ENCODE measurements at regions not wholly inside any gene's neighbourhood (a gene's known extent, or its start where the extent isn't known, plus 50 kb on each side); places are given as distances from the start of the nearest gene placed in this dataset.

- peak; percentile 83 for TF ChIP-seq MAFF (IDR thresholded peaks at IDR 0.05; ENCODE audit: low read depth, low read length)
- peak; percentile 88 to 93 for TF ChIP-seq MAFK (conservative IDR thresholded peaks at IDR 0.05 in 1 of 2, IDR thresholded peaks at IDR 0.05 in 1 of 2; ENCODE audit: low read length in 2 of 2)
- TF ChIP-seq ZBTB3 (CRISPR knock-in tag; IDR thresholded peaks at IDR 0.05; ENCODE audit: borderline replicate concordance, low read depth) = no peak
- no TSS peak for BruUV-seq (replicated peaks)
- H2AFZ ChIP-seq (ENCODE audit: low read length) = no peak overlapping the region
- H3K27ac ChIP-seq (ENCODE audit: extremely low read length, insufficient read depth, low read length) = no peak overlapping the region
- no peak overlapping the region for H3K4me2 ChIP-seq (ENCODE audit: low read depth, low read length)
- peaks cover 94% of the 10 kb centered on the region for H3K9me3 ChIP-seq (ENCODE audit: low read length)
- H3K4me3 ChIP-seq (replicated peaks in 1 of 3; ENCODE audit: insufficient read depth in 1 of 3, low read depth in 2 of 3, low read length in 3 of 3) = no peak overlapping the region
- H3K27me3 ChIP-seq (ENCODE audit: control insufficient read depth in 1 of 2, insufficient read depth in 2 of 2, low read length in 2 of 2) = no peaks in the 10 kb centered on the region
- DNase-seq (ENCODE audit: low spot score) (no peak), FAIRE-seq (no peak), ATAC-seq (no peak)
- no peaks in the 10 kb centered on the region for H3K79me2 ChIP-seq (ENCODE audit: insufficient read depth, low read length)
- WGBS (ENCODE audit: low lambda C conversion rate) = 12% methylated on average over 1 of the region's 1 CpG
- POLR2A ChIA-PET = no interaction called here
- intact Hi-C loops (cut with micrococcal nuclease; ENCODE audit: unreplicated experiment) (no loop called here), in situ Hi-C loops (cut with HindIII; ENCODE audit: extremely low pct_ligation_motif_present, low pct_unique_long_range_greater_than_20kb) (no loop called here)
- H3K9ac ChIP-seq (ENCODE audit: insufficient read depth, low read depth, low read length) = no peak overlapping the region
- CTCF ChIA-PET (ENCODE audit: low intra/inter-chr PET ratio, low total read pairs) = no interaction called here
- no peaks in the 10 kb centered on the region for H4K20me1 ChIP-seq (ENCODE audit: insufficient read depth, low read length)
- no peaks in the 10 kb centered on the region for H3K36me3 ChIP-seq (replicated peaks in 1 of 2; ENCODE audit: control insufficient read depth in 1 of 2, insufficient read depth in 2 of 2, low read length in 2 of 2)
- H3K4me1 ChIP-seq (ENCODE audit: insufficient read depth, low read length) = no peaks in the 10 kb centered on the region
Observed at GRCh38 chr2:228878138-228878537, 392.9 kb downstream of the PID1 start.

GRCh38 chr2:228876276-228876675 lies 394.8 kb downstream of the PID1 start:
- Histone ChIP-seq H3K4me2 (ENCODE audit: low read depth, low read length) (no peak overlapping the region), H3K27me3 (ENCODE audit: control insufficient read depth in 1 of 2, insufficient read depth in 2 of 2, low read length in 2 of 2) (no peaks in the 10 kb centered on the region), H3K4me3 (replicated peaks in 1 of 3; ENCODE audit: insufficient read depth in 1 of 3, low read depth in 2 of 3, low read length in 3 of 3) (no peak overlapping the region), H3K79me2 (ENCODE audit: insufficient read depth, low read length) (no peaks in the 10 kb centered on the region), H4K20me1 (ENCODE audit: insufficient read depth, low read length) (no peaks in the 10 kb centered on the region), H3K36me3 (replicated peaks in 1 of 2; ENCODE audit: control insufficient read depth in 1 of 2, insufficient read depth in 2 of 2, low read length in 2 of 2) (no peaks in the 10 kb centered on the region), H2AFZ (ENCODE audit: low read length) (no peak overlapping the region), H3K9me3 (ENCODE audit: low read length) (peaks cover 93% of the 10 kb centered on the region), H3K4me1 (ENCODE audit: insufficient read depth, low read length) (no peaks in the 10 kb centered on the region), H3K27ac (ENCODE audit: extremely low read length, insufficient read depth, low read length) (no peak overlapping the region), H3K9ac (ENCODE audit: insufficient read depth, low read depth, low read length) (no peak overlapping the region)
- in situ Hi-C loops (cut with HindIII; ENCODE audit: extremely low pct_ligation_motif_present, low pct_unique_long_range_greater_than_20kb) = no loop called here
- BruUV-seq (replicated peaks) = no TSS peak
- intact Hi-C loops (cut with micrococcal nuclease; ENCODE audit: unreplicated experiment) = no loop called here
- ATAC-seq (no peak), DNase-seq (ENCODE audit: low spot score) (no peak), FAIRE-seq (no peak)
- whole genome bisulfite sequencing (ENCODE audit: low lambda C conversion rate) = 4% methylated on average over 2 of the region's 2 CpGs
- CTCF ChIA-PET (ENCODE audit: low intra/inter-chr PET ratio, low total read pairs) = no interaction called here
- POLR2A ChIA-PET = no interaction called here
- TF ChIP-seq PATZ1 (CRISPR knock-in tag; IDR thresholded peaks at IDR 0.05) (no peak), PRPF4 (IDR thresholded peaks at IDR 0.05; ENCODE audit: low read depth, low read length, poor library complexity, severe bottlenecking) (no peak), KLF11 (CRISPR knock-in tag; IDR thresholded peaks at IDR 0.05) (no peak), GRHL1 (CRISPR knock-in tag; conservative IDR thresholded peaks at IDR 0.05) (no peak), NFE2 (CRISPR knock-in tag; IDR thresholded peaks at IDR 0.05) (no peak), KAT2B (IDR thresholded peaks at IDR 0.05; ENCODE audit: borderline replicate concordance, low read depth, low read length) (no peak), ZNF101 (CRISPR knock-in tag; IDR thresholded peaks at IDR 0.05; ENCODE audit: borderline replicate concordance, low read depth) (no peak), SOX13 (IDR thresholded peaks at IDR 0.05) (no peak), SOX13 (CRISPR knock-in tag; conservative IDR thresholded peaks at IDR 0.05 in 1 of 2, IDR thresholded peaks at IDR 0.05 in 1 of 2) (no peak), ZNF432 (CRISPR knock-in tag; IDR thresholded peaks at IDR 0.05; ENCODE audit: borderline replicate concordance) (no peak)

Data from HepG2 (cell line).